ENCODE measurements at regions not wholly inside any gene's neighbourhood (a gene's known extent, or its start where the extent isn't known, plus 50 kb on each side); places are given as distances from the start of the nearest gene placed in this dataset.

GRCh38 chr5:115417076-115417475 lies 120.6 kb upstream of the CCDC112 start:
- TF ChIP-seq USF1 (IDR thresholded peaks at IDR 0.05) (no peak), TAF1 (IDR thresholded peaks at IDR 0.05; ENCODE audit: low read depth) (no peak), RAD21 (IDR thresholded peaks at IDR 0.05; ENCODE audit: low read depth) (no peak), MAX (IDR thresholded peaks at IDR 0.05) (no peak), REST (IDR thresholded peaks at IDR 0.05; ENCODE audit: low read depth) (no peak), EP300 (IDR thresholded peaks at IDR 0.05; ENCODE audit: borderline replicate concordance) (no peak)

Data from Ishikawa (cell line).